ENCODE measurements at regions not wholly inside any gene's neighbourhood (a gene's known extent, or its start where the extent isn't known, plus 50 kb on each side); places are given as distances from the start of the nearest gene placed in this dataset.

DNA sequence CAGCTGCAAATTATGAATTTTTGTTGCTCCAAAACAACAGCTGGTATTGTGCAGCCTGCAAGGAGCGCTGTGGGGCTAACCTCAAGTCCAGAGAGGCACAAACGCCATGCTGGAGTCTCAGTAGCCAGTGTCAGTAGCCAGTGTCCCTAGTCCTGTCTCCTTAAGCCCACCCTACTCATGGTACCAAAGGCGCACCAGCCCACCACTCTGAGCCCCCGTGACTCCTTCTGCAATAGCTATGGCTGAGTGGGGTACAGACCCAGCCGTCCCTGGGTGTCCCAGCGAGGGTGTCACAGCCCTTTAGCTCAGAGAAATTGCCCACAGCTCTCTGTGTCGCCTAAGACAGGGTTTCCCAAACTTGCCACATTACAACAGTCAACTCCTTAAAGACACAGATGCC is 65.2 kb downstream of the ARL6IP4 start (continued):
- TF ChIP-seq USF2 (IDR thresholded peaks at IDR 0.05; ENCODE audit: low read length): no peak
